Cerebellar cortex (tissue), 1 donor: ENCODE measurements at regions not wholly inside any gene's neighbourhood (a gene's known extent, or its start where the extent isn't known, plus 50 kb on each side); places are given as distances from the start of the nearest gene placed in this dataset.
"Not testable (repeated sequence)": the region's sequence is repeated elsewhere in the genome, so short reads cannot be mapped to it uniquely, and the experiment has no call there.

Experiments
- DNase-seq: peaks from one replicate; pipeline ENCODE4 v3.0.0-alpha.2; 2015; ENCODE audit warnings: low spot score

DNA sequence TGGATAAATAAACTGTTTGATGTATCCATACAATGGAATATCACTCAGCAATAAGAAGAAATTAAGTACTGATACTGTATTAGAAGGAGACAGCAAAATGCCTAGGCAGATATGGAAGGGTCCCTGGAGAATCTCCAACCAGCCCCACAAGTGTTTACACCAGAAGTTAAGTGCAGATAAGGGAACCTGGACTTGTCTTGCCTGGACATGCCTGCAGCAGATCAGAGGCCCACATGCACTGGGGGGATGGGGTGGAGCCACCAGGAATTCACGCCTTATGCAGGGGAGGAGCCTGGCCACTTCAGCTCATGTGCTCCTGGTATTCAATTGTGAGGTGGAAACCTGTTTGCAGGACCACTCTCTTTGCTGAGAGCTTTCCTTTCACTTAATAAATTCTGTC lies 356.9 kb downstream of the TUBA3C start:
- DNase-seq, result not testable (repeated sequence)

DNA sequence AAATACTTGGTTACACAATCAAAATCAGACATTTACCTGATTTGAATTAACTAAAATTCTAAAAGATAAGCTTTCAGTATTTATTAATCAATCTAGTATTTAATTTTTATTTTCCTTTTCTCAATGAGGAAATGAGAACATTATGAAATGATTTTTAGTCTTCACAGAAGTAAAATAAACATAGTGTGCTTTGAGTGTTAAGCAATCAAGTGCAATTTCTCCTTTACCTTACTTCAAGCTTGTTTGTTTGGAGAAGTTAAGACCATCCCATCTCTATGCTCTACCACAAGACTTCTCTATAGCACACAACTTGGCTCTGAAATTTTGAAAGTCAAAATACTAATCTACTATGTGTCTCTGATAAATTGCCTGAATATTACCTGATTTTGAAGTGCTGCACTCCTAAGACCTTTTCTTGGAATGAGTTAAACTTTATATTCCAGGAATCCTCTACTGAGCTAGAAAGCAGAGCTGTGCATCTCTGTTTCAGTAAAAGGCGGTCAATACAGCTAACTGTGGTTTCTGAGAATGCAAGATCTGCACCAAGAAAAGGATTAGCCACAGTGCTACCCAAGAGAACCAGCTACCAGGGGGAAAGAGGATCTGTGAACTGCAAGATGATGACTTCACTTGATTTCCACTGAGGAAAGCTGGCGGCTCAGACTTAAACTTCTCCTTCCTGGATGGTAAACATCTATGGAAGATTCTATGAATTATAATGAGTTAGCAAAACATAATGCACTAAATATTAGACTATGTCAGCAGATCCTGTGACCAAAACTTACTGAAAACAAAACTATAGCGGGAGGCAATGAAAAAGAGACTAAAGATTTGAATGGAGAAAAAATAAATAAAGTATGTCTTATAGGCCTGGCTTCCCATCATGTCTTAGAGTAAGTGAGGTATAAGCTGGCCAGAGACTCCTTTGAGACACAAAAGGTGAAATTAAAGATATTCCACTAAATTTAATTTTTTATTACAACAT lies 358.7 kb downstream of the TUBA3C start:
- not testable (repeated sequence) for DNase-seq

- not testable (repeated sequence) for DNase-seq
Observed at GRCh38 chr13:18773988-18774387, 407.6 kb downstream of the TUBA3C start.

- DNase-seq, result not testable (repeated sequence)
Observed at GRCh38 chr13:18741696-18742095, 439.9 kb downstream of the TUBA3C start.

GRCh38 chr13:18739310-18739709 lies 442.3 kb downstream of the TUBA3C start:
- DNase-seq, result no peak

GRCh38 chr13:18738086-18738485 lies 443.5 kb downstream of the TUBA3C start:
- not testable (repeated sequence) for DNase-seq

- DNase-seq, result not testable (repeated sequence)
Observed at GRCh38 chr13:18727138-18727537, 454.5 kb downstream of the TUBA3C start.

- not testable (repeated sequence) for DNase-seq
Observed at GRCh38 chr13:18726524-18726923, 455.1 kb downstream of the TUBA3C start.

- DNase-seq, result not testable (repeated sequence)
Observed at GRCh38 chr13:18725242-18725822, 456.3 kb downstream of the TUBA3C start.

DNA sequence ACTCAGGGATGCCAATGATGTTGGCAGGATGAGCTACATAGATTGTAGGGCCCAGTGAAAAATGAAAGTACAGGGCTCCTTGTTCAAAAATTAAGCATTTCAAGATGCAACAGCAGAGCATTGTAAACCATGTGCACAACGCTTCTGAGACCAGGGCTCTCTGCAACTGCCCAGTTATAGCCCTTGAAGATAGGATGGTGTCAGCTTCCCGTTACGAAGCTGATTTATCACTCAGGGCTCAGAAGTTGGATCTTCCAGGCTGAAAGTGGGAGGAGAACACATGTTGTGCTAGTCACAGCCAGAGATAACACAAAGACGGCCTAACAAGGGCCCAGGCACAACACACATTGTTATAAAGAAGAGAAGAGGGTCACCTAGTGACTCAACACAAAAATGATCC lies 466.7 kb downstream of the TUBA3C start:
- no peak for DNase-seq

GRCh38 chr13:18710673-18711072 lies 471.0 kb downstream of the TUBA3C start:
- not testable (repeated sequence) for DNase-seq

DNA sequence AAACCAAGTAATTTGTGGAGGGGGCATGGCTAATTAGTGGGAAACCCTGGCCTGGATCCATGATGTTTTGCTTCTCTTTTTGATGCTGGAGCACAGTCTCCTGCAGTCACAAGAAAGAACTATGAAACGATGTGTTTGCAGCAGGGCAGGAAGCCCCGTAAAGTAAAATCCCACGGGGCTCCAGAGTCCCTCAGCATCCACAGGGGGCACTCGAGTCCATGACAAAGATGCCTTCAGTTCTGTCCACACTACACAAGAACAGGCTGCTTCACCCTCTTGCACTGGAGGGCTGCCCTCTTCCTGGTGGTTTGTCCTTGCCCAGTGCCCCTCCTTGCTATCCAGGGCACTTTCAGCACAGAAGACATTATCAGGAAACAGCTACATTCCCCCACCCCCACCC lies 475.1 kb downstream of the TUBA3C start:
- DNase-seq, result not testable (repeated sequence)

DNA sequence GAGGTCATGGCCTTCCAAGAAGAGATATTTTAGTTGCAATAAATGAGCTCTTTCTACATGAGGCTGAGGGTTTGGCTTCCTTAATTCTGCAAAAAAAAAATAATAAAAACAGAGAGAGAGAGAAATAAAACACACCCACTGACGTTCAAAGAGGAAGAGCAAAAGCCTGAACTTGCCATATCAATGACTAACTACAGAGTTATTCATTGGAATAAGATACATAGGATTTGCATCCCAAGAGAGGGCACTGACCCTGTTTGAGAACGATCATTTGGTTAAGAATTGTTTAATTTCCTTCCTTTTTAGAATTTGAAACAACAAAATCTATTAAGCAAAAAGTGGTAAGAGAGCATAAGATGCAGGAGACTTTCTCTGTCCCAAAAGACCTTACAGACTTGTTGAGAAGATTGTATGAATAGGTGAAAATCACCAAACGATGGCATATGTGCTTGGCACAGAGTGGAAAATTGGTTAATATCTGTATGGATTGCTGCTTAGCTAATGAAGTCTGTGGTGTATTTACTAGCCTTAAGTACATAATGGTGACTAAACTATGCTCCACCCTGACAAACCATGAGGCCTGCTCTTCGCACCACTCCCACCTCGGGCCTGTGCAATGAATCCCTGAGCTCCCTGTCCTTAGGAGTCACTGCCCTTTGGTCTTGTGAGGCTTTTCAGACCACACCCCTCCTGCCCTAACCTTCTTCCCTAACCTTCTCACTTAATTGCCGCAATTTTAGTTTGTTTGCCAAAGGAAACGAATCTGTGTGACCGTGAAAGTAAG lies 479.0 kb downstream of the TUBA3C start:
- DNase-seq, result not testable (repeated sequence)

GRCh38 chr13:18698332-18698731 lies 483.3 kb downstream of the TUBA3C start:
- DNase-seq, result not testable (repeated sequence)

- DNase-seq, result not testable (repeated sequence)
Observed at GRCh38 chr13:18697851-18698250, 483.8 kb downstream of the TUBA3C start.

- not testable (repeated sequence) for DNase-seq
Observed at GRCh38 chr13:18697221-18697620, 484.4 kb downstream of the TUBA3C start.

- DNase-seq, result not testable (repeated sequence)
Observed at GRCh38 chr13:18677403-18677802, 504.2 kb downstream of the TUBA3C start.

DNA sequence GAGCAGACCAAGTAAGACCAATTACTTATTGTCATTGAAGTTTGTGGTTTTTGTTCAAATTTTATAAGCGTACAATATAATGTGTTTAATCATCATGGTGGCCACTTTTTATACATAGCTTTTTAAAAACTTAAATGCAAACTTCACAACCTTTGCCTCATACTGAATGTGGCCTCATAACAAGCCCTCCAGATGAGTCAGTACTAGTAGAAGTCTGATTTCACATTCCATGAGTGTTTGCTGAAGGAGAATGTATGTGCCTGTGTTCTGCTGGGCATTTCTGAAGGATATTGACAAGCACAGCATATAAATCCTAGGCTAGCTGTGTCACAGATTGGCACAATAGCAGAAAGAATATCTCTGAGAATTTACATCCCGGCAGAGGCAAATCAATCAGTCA lies 506.4 kb downstream of the TUBA3C start:
- DNase-seq, result not testable (repeated sequence)

DNA sequence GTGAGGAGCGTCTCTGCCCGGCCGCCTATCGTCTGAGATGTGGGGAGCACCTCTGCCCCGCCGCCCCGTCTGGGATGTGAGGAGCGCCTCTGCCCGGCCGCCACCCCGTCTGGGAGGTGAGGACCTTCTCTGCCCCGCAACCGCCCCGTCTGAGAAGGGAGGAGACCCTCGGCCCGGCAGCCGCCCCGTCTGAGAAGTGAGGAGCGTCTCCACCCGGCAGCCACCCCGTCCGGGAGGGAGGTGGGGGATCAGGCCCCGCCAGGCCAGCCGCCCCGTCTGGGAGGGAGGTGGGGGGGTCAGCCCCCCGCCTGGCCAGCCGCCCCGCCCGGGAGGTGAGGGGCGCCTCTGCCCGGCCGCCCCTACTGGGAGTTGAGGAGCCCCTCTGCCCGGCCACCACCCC lies 507.8 kb downstream of the TUBA3C start:
- DNase-seq, result not testable (repeated sequence)

- DNase-seq, result not testable (repeated sequence)
Observed at GRCh38 chr13:18666585-18666984, 515.0 kb downstream of the TUBA3C start.

DNA sequence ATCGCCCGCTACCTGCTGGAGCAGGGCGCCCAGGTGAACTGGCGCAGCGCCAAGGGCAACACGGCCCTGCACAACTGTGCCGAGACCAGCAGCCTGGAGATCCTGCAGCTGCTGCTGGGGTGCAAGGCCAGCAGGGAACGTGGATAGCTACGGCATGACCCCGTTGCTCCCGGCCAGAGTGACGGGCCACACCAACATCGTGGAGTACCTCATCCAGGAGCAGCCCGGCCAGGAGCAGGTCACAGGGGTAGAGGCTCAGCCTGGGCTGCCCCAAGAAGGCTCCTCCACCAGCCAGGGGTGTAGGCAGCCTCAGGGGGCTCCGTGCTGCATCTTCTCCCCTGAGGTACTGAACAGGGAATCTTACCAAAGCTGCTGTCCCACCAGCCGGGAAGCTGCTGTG lies 515.9 kb downstream of the TUBA3C start:
- DNase-seq, result not testable (repeated sequence)

- DNase-seq, result not testable (repeated sequence)
Observed at GRCh38 chr13:18665124-18665523, 516.5 kb downstream of the TUBA3C start.
